SK-N-MC (cell line): ENCODE measurements at regions not wholly inside any gene's neighbourhood (a gene's known extent, or its start where the extent isn't known, plus 50 kb on each side); places are given as distances from the start of the nearest gene placed in this dataset.
"Not testable (repeated sequence)": the region's sequence is repeated elsewhere in the genome, so short reads cannot be mapped to it uniquely, and the experiment has no call there.

Source experiments
- DNase-seq: peaks from one replicate; pipeline ENCODE4 v3.0.0-alpha.2; 2011; ENCODE audit warnings: low read depth, low spot score
- H3K27ac ChIP-seq: fragments of 200-600 bp; sonication (generic); 2 replicates; pipeline ENCODE4 v1.5.1; 2016; ENCODE audit warnings: mixed run types
- H3K36me3 ChIP-seq: fragments of 200-600 bp; sonication (generic); 2 replicates; pipeline ENCODE4 v1.6.1; 2017; ENCODE audit warnings: antibody characterized with exemption, low read length, mixed read lengths; ENCODE audit not compliant: insufficient read depth
- H3K4me3 ChIP-seq: fragments of 200-600 bp; sonication (generic); 2 replicates; pipeline ENCODE4 v1.5.1; 2016
- H3K9ac ChIP-seq: fragments of 200-600 bp; sonication (generic); 2 replicates; pipeline ENCODE4 v1.8.0; 2017; ENCODE audit warnings: mixed run types, mixed read lengths; ENCODE audit not compliant: insufficient read length
- H3K9me3 ChIP-seq: fragments of 200-600 bp; sonication (generic); 2 replicates; pipeline ENCODE4 v1.6.1; 2017; ENCODE audit warnings: low read depth, mild to moderate bottlenecking, antibody characterized with exemption, low read length, moderate library complexity, mixed read lengths
- EZH2 ChIP-seq: fragments of 200-600 bp; sonication (generic); IDR thresholded peaks from one replicate; pipeline ENCODE4 v1.6.1; 2017; ENCODE audit warnings: antibody characterized with exemption
- FOXP2 ChIP-seq: optimal IDR thresholded peaks from 2 replicates; pipeline ENCODE3; 2011; ENCODE audit warnings: mild to moderate bottlenecking, moderate library complexity; ENCODE audit not compliant: insufficient read depth; ENCODE audit errors: extremely low read length, control extremely low read depth
- POLR2AphosphoS5 ChIP-seq: IDR thresholded peaks from 2 replicates; pipeline ENCODE4 v1.6.1; 2012; ENCODE audit warnings: mild to moderate bottlenecking, low read depth, low read length, borderline replicate concordance

DNA sequence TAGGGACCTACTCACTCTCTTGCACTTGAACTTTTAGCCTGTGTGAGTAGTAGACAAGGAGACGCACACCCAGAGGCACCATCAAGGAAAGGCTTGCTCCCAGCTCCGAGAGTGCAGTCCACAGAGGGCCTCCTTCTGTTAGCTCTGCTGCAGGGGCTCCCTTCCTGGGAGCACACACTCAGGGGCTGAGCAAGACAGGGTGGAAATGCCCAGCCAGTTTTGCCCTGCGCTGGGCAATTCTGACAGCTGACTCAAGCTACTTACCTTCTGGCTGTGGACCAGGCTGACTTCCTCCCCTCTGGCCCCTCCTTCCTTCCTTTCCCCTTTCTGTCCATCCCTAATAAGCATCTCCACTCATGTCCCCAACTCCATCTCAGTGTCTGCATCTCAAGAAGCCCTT is 449.1 kb downstream of the PTPRU start:
- no peaks in the 10 kb centered on the region for H3K36me3 ChIP-seq
- no peaks in the 10 kb centered on the region for H3K9me3 ChIP-seq
- H3K27ac ChIP-seq: no peak overlapping the region
- no peak overlapping the region for H3K4me3 ChIP-seq
- no peak overlapping the region for H3K9ac ChIP-seq
- no peak for DNase-seq
- TF ChIP-seq EZH2 (no peak), POLR2AphosphoS5 (no peak), FOXP2 (no peak)

GRCh38 chr1:29684141-29684540 is 447.8 kb downstream of the PTPRU start:
- Histone ChIP-seq H3K36me3 (no peaks in the 10 kb centered on the region), H3K9me3 (no peaks in the 10 kb centered on the region), H3K27ac (no peak overlapping the region), H3K9ac (no peak overlapping the region), H3K4me3 (no peak overlapping the region)
- TF ChIP-seq EZH2 (no peak), FOXP2 (no peak), POLR2AphosphoS5 (no peak)
- DNase-seq: no peak

GRCh38 chr1:29683472-29683871 is 447.1 kb downstream of the PTPRU start:
- TF ChIP-seq EZH2 (no peak), POLR2AphosphoS5 (no peak), FOXP2 (no peak)
- DNase-seq: no peak
- Histone ChIP-seq H3K36me3 (no peaks in the 10 kb centered on the region), H3K9me3 (no peaks in the 10 kb centered on the region), H3K27ac (no peak overlapping the region), H3K4me3 (no peak overlapping the region), H3K9ac (no peak overlapping the region)

- TF ChIP-seq POLR2AphosphoS5 (no peak), FOXP2 (no peak), EZH2 (no peak)
- no peak overlapping the region for H3K27ac ChIP-seq
These were observed 446.6 kb downstream of the PTPRU start for GRCh38 chr1:29682919-29683295.

DNA sequence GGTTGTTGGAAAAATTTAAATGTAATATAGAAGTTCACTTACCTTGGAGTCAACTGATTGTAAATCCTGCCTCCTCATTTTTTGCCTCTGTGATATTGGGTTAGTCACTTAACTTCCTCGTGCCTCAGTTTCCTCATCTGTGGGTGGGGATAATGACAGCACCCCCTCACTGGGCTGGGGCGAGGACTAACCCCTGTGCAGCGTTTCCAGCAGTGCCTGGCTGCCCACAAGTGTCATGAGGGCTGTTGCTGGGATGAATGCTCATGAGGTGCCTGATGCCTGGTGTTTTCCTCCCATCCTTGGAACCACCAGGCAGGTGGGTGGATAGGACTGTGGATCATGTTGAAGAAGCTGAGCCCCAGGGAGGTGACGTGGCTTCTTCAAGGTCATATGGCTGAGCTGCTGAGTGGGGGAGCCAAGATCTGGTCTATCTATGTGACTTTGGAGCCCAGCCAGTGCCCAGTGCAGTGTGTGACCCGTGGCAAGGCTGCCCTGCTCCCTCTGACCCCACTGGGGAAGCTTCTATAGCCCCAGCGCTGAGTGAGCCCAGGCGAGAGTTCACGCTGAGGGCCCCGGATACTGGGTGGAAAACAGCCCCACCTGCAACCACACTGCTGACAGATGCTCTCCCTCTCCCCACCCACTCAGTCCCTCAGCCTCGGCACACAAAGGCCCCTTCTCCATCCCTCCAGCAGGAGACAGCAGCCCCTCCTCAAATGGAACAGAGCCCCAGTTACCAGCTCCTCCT is 446.0 kb downstream of the PTPRU start:
- Histone ChIP-seq H3K9me3 (no peaks in the 10 kb centered on the region), H3K36me3 (no peaks in the 10 kb centered on the region), H3K9ac (no peak overlapping the region), H3K27ac (no peak overlapping the region), H3K4me3 (no peak overlapping the region)
- TF ChIP-seq EZH2 (no peak), POLR2AphosphoS5 (no peak), FOXP2 (no peak)
- no peak for DNase-seq

More at GRCh38 chr1:29682919-29683295, 446.6 kb downstream of the PTPRU start:
- H3K9me3 ChIP-seq: no peaks in the 10 kb centered on the region
- no peak overlapping the region for H3K4me3 ChIP-seq
- no peak for DNase-seq
- no peaks in the 10 kb centered on the region for H3K36me3 ChIP-seq
- no peak overlapping the region for H3K9ac ChIP-seq

DNA sequence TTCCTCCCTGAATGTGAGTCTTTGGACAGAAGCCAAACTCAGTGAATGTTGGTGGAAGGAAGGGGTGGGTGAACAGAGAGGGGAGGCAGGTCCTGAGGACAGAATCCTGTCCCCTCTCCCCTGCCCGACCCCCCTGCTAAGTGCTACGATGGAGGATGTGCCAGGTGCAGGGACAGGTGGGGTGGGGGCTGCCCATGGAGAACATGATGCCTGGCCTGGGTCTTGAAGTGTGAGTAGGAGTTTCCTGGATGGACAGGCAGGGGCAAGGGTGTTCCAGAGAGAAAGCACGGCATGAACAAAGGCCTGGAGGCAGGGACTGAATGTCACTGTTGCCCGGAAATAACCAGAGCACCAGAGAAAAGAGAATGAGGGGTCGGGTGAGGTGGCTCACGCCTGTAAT is 445.1 kb downstream of the PTPRU start:
- not testable (repeated sequence) for H3K9ac ChIP-seq, H3K4me3 ChIP-seq, H3K9me3 ChIP-seq, DNase-seq, H3K27ac ChIP-seq, H3K36me3 ChIP-seq

DNA sequence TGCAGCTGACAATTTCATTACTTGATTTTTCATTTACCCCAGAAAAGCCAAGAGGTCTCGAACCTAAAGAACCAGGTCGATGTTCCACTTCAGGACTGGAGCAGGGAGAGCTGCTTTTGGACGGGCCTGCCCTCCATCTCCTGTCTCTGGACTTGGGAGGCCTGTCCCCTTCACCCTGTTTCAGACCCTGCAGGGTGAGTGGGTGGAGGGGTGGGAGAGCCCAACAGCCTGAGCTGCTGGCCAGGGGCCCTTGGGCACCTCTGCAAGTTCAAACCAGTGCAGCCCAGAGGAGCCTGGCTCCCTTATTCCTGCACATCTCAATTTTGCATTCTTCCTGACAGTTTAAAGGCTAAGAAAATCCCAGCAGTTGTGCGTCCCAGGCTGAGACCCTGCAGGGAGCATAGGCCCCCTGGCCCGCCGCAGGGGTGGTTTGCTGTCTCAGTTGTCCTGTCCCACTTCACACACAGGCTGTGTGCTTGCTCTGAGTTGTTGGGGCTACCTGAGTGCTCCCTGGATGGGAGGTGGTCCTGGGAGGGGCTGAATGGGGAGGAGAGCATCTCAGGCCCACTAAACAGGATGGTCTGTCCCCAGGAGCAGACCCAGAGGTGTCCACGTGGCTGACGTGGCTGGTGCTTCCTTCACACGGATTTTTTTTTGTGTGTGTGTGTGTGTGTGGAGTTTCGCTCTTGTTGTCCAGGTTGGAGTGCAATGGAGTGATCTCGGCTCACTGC is 443.7 kb downstream of the PTPRU start:
- no peak overlapping the region for H3K27ac ChIP-seq
- no peak overlapping the region for H3K9ac ChIP-seq
- TF ChIP-seq FOXP2 (no peak), POLR2AphosphoS5 (no peak), EZH2 (no peak)
- no peaks in the 10 kb centered on the region for H3K9me3 ChIP-seq
- H3K4me3 ChIP-seq: no peak overlapping the region
- no peaks in the 10 kb centered on the region for H3K36me3 ChIP-seq
- no peak for DNase-seq

DNA sequence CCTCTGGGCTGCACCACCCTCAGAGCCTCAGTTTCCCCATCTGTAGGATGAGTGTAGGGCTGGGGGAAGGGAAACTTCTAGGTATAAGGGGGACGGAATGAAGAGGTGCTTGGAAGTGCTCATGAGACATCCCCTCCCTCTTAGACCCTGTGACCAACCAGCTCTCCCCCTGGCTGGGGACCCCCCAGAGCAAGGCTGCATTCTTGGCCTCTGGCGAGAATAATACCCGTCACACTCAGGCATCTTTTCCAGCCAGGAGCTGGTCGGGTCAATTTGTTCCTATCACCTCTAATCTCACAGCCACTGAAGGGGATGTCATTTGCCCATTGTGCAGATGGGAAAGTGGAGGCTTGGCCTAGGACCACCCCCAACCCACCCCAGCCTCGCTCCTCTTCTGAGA is 443.0 kb downstream of the PTPRU start:
- Histone ChIP-seq H3K9ac (no peak overlapping the region), H3K4me3 (no peak overlapping the region), H3K36me3 (no peaks in the 10 kb centered on the region), H3K27ac (no peak overlapping the region), H3K9me3 (no peaks in the 10 kb centered on the region)
- no peak for DNase-seq
- TF ChIP-seq POLR2AphosphoS5 (no peak), FOXP2 (no peak), EZH2 (no peak)
